8988T (cell line): ENCODE measurements at regions not wholly inside any gene's neighbourhood (a gene's known extent, or its start where the extent isn't known, plus 50 kb on each side); places are given as distances from the start of the nearest gene placed in this dataset.

Source experiments
- DNase-seq: peaks from one replicate; pipeline ENCODE4 v3.0.0; 2011

- DNase-seq: no peak
Observed at GRCh38 chr11:98793276-98793675, 227.5 kb upstream of the CNTN5 start.

GRCh38 chr11:98798333-98798732 is 222.4 kb upstream of the CNTN5 start:
- no peak for DNase-seq

GRCh38 chr11:98800696-98801095 is 220.1 kb upstream of the CNTN5 start:
- no peak for DNase-seq

- DNase-seq: no peak
Observed at GRCh38 chr11:98828986-98829708, 191.6 kb upstream of the CNTN5 start.

- DNase-seq: no peak
Observed at GRCh38 chr11:98829971-98830370, 190.8 kb upstream of the CNTN5 start.

- no peak for DNase-seq
Observed at GRCh38 chr11:98834776-98835175, 186.0 kb upstream of the CNTN5 start.

- no peak for DNase-seq
Observed at GRCh38 chr11:98835335-98835734, 185.4 kb upstream of the CNTN5 start.

- no peak for DNase-seq
Observed at GRCh38 chr11:98836156-98836555, 184.6 kb upstream of the CNTN5 start.

GRCh38 chr11:98842187-98842586 is 178.6 kb upstream of the CNTN5 start:
- no peak for DNase-seq

GRCh38 chr11:98862169-98862568 is 158.6 kb upstream of the CNTN5 start:
- no peak for DNase-seq

- no peak for DNase-seq
Observed at GRCh38 chr11:98871690-98872089, 149.1 kb upstream of the CNTN5 start.

GRCh38 chr11:98874050-98874449 is 146.7 kb upstream of the CNTN5 start:
- no peak for DNase-seq

- no peak for DNase-seq
Observed at GRCh38 chr11:98895936-98896335, 124.8 kb upstream of the CNTN5 start.

- no peak for DNase-seq
Observed at GRCh38 chr11:98940913-98941312, 79.8 kb upstream of the CNTN5 start.

- DNase-seq: no peak
Observed at GRCh38 chr11:98944461-98944860, 76.3 kb upstream of the CNTN5 start.

- DNase-seq: no peak
Observed at GRCh38 chr11:98952107-98952506, 68.6 kb upstream of the CNTN5 start.

GRCh38 chr11:98955551-98955950 is 65.2 kb upstream of the CNTN5 start:
- DNase-seq: no peak

GRCh38 chr11:98964146-98964545 is 56.6 kb upstream of the CNTN5 start:
- DNase-seq: no peak

- no peak for DNase-seq
Observed at GRCh38 chr11:98965358-98965757, 55.4 kb upstream of the CNTN5 start.

- no peak for DNase-seq
Observed at GRCh38 chr11:98965775-98966174, 55.0 kb upstream of the CNTN5 start.

- DNase-seq: no peak
Observed at GRCh38 chr11:98967005-98967404, 53.7 kb upstream of the CNTN5 start.
